Neural cell (in vitro differentiated cells): ENCODE measurements at regions not wholly inside any gene's neighbourhood (a gene's known extent, or its start where the extent isn't known, plus 50 kb on each side); places are given as distances from the start of the nearest gene placed in this dataset.

Source experiments
- H2AFZ ChIP-seq: fragments of 200-600, 300-800 bp; sonication (generic), shearing (Covaris generic); 2 replicates; pipeline ENCODE4 v1.6.0; 2014; ENCODE audit warnings: low read depth, mild to moderate bottlenecking, antibody characterized with exemption, low read length, moderate library complexity
- H3F3A ChIP-seq: fragments of 200-600 bp; shearing (Covaris generic); 2 replicates; pipeline ENCODE4 v1.6.1; 2016; ENCODE audit warnings: mild to moderate bottlenecking, moderate library complexity, mixed read lengths, antibody characterized with exemption, low read length; ENCODE audit not compliant: insufficient read depth, poor library complexity, severe bottlenecking
- H3K27ac ChIP-seq: fragments of 200-600, 300-800 bp; sonication (generic), shearing (Covaris generic); 2 replicates; pipeline ENCODE4 v1.5.1; 2014; ENCODE audit warnings: mild to moderate bottlenecking, low read length, moderate library complexity
- H3K27me3 ChIP-seq: fragments of 300-800, 200-600 bp; sonication (generic), shearing (Covaris generic); 2 replicates; pipeline ENCODE4 v1.6.0; 2014; ENCODE audit warnings: mild to moderate bottlenecking, low read depth, low read length, moderate library complexity; ENCODE audit not compliant: insufficient read depth
- H3K36me3 ChIP-seq: fragments of 300-800, 200-600 bp; sonication (generic), shearing (Covaris generic); 2 replicates; pipeline ENCODE4 v1.5.1; 2014; ENCODE audit warnings: mild to moderate bottlenecking, antibody characterized with exemption, low read length, moderate library complexity; ENCODE audit not compliant: insufficient read depth
- H3K4me2 ChIP-seq: fragments of 300-800, 200-600 bp; sonication (generic), shearing (Covaris generic); 2 replicates; pipeline ENCODE4 v1.6.0; 2014; ENCODE audit warnings: mild to moderate bottlenecking, low read length
- H3K4me3 ChIP-seq: fragments of 300-800, 200-600 bp; sonication (generic), shearing (Covaris generic); 2 replicates; pipeline ENCODE4 v1.5.1; 2014; ENCODE audit warnings: mild to moderate bottlenecking, low read length, moderate library complexity
- H3K79me2 ChIP-seq: fragments of 200-600 bp; shearing (Covaris generic); replicated peaks from 2 replicates; pipeline ENCODE4 v1.6.0; 2014; ENCODE audit warnings: mild to moderate bottlenecking, low read length, moderate library complexity; ENCODE audit not compliant: insufficient read depth
- H3K9ac ChIP-seq: fragments of 300-800, 200-600 bp; sonication (generic), shearing (Covaris generic); 2 replicates; pipeline ENCODE4 v1.6.1; 2016; ENCODE audit warnings: mild to moderate bottlenecking, low read length, mixed read lengths
- H3K9me2 ChIP-seq: fragments of 200-600 bp; shearing (Covaris generic); 2 replicates; pipeline ENCODE4 v1.6.1; 2016; ENCODE audit warnings: mild to moderate bottlenecking, low read length, mixed read lengths; ENCODE audit not compliant: insufficient read depth
- H3K9me3 ChIP-seq: fragments of 200-600, 300-800 bp; sonication (generic), shearing (Covaris generic); 2 replicates; pipeline ENCODE4 v1.6.1; 2016; ENCODE audit warnings: mild to moderate bottlenecking, mixed run types, low read length, moderate library complexity, mixed read lengths
- H4K20me1 ChIP-seq: fragments of 200-600 bp; shearing (Covaris generic); 2 replicates; pipeline ENCODE4 v1.6.1; 2016; ENCODE audit warnings: mild to moderate bottlenecking, mixed run types; ENCODE audit not compliant: insufficient read depth
- EP300 ChIP-seq: fragments of 450-650 bp; conservative IDR thresholded peaks from 2 replicates; pipeline ENCODE4 v1.6.1; 2014; ENCODE audit warnings: antibody characterized with exemption, mild to moderate bottlenecking, moderate library complexity; ENCODE audit not compliant: poor library complexity, severe bottlenecking
- EZH2 ChIP-seq: fragments of 200-600, 300-800 bp; shearing (Covaris generic), sonication (generic); IDR thresholded peaks from 2 replicates; pipeline ENCODE4 v1.6.1; 2014; ENCODE audit warnings: antibody characterized with exemption, low read length, borderline replicate concordance, mild to moderate bottlenecking; ENCODE audit not compliant: insufficient read depth, poor library complexity, severe bottlenecking
- POLR2AphosphoS5 ChIP-seq: IDR thresholded peaks from 2 replicates; pipeline ENCODE4 v1.6.1; 2012
- RAD21 ChIP-seq: fragments of 450-650 bp; conservative IDR thresholded peaks from 2 replicates; pipeline ENCODE4 v1.6.1; 2014; ENCODE audit warnings: antibody characterized with exemption, mild to moderate bottlenecking, moderate library complexity
- SMC3 ChIP-seq: fragments of 450-650 bp; conservative IDR thresholded peaks from 2 replicates; pipeline ENCODE4 v1.6.1; 2014; ENCODE audit warnings: antibody characterized with exemption, mild to moderate bottlenecking, moderate library complexity; ENCODE audit not compliant: poor library complexity
- TAF1 ChIP-seq: IDR thresholded peaks from 2 replicates; pipeline ENCODE4 v1.6.1; 2012; ENCODE audit warnings: low read depth
- TF ChIP-seq, protein P1 (sequence below): fragments of 450-650 bp; IDR thresholded peaks from 2 replicates; pipeline ENCODE4 v1.5.1; 2014; ENCODE audit warnings: antibody characterized with exemption, mild to moderate bottlenecking, moderate library complexity; ENCODE audit not compliant: poor library complexity, severe bottlenecking
- TF ChIP-seq, protein P2 (sequence below): IDR thresholded peaks from 2 replicates; pipeline ENCODE4 v1.6.1; 2012; ENCODE audit warnings: borderline replicate concordance

DNA sequence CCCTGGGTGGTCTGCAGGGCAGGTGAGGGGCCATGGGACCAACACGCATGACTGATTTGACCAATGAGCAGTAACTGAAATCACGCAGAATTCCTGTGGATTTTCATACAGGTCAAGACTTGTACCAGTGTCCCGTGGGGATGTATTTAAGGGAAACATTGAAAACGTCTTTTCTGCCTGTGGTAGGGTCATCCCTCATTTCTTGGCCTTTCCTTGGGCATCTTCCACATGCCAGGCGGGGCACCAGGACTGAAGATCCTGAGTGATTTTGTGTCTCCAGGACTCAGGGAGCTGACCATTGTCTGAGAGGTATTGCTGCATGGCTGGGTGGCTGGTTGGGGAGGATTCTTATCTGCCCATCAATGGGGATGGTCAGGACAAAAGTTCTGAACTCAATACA lies 289.0 kb downstream of the GLRX3 start:
- Histone ChIP-seq H4K20me1 (no peaks in the 10 kb centered on the region), H2AFZ (no peak overlapping the region), H3K27ac (no peak overlapping the region)

DNA sequence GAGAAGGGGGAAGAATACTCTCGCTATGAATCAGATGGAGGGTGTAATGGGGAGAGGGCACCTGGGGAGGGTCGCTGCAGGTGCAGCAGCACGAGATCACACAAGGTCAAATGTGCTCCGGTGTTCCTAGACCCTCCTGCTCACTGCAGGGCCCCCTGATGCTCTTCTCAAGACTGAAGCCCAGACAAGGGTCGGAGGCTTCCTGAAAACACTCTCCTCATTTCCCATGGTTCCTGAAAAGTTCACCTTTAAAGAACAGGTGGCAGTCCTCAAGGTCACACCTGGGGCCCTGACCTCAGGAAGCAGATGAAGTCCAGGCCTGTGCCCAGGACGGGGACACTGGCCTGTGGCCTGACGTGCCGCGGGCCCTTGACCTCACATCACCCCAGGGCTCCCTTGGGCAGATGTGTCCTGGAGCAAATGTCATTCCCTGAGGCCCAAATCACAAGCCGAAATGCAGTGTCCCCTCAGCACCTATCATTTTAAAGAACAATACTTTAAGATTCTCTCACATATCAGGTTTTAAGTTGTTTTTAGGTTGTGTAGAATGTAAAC lies 289.8 kb downstream of the GLRX3 start:
- H3K4me3 ChIP-seq, result no peak overlapping the region
- H3K79me2 ChIP-seq, result no peaks in the 10 kb centered on the region
- H3K9me2 ChIP-seq, result no peaks in the 10 kb centered on the region
- H3K27me3 ChIP-seq, result no peaks in the 10 kb centered on the region
- H4K20me1 ChIP-seq, result no peaks in the 10 kb centered on the region
- no peak overlapping the region for H3K4me2 ChIP-seq
- no peaks in the 10 kb centered on the region for H3K9me3 ChIP-seq
- H2AFZ ChIP-seq, result no peak overlapping the region
- no peak overlapping the region for H3K9ac ChIP-seq
- no peak overlapping the region for H3K27ac ChIP-seq
- H3K36me3 ChIP-seq, result no peaks in the 10 kb centered on the region
- no peaks in the 10 kb centered on the region for H3F3A ChIP-seq
- no peak for TF ChIP-seq SMC3
- TF ChIP-seq, protein P1, sequence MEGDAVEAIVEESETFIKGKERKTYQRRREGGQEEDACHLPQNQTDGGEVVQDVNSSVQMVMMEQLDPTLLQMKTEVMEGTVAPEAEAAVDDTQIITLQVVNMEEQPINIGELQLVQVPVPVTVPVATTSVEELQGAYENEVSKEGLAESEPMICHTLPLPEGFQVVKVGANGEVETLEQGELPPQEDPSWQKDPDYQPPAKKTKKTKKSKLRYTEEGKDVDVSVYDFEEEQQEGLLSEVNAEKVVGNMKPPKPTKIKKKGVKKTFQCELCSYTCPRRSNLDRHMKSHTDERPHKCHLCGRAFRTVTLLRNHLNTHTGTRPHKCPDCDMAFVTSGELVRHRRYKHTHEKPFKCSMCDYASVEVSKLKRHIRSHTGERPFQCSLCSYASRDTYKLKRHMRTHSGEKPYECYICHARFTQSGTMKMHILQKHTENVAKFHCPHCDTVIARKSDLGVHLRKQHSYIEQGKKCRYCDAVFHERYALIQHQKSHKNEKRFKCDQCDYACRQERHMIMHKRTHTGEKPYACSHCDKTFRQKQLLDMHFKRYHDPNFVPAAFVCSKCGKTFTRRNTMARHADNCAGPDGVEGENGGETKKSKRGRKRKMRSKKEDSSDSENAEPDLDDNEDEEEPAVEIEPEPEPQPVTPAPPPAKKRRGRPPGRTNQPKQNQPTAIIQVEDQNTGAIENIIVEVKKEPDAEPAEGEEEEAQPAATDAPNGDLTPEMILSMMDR, result no peak
- TF ChIP-seq, protein P2, sequence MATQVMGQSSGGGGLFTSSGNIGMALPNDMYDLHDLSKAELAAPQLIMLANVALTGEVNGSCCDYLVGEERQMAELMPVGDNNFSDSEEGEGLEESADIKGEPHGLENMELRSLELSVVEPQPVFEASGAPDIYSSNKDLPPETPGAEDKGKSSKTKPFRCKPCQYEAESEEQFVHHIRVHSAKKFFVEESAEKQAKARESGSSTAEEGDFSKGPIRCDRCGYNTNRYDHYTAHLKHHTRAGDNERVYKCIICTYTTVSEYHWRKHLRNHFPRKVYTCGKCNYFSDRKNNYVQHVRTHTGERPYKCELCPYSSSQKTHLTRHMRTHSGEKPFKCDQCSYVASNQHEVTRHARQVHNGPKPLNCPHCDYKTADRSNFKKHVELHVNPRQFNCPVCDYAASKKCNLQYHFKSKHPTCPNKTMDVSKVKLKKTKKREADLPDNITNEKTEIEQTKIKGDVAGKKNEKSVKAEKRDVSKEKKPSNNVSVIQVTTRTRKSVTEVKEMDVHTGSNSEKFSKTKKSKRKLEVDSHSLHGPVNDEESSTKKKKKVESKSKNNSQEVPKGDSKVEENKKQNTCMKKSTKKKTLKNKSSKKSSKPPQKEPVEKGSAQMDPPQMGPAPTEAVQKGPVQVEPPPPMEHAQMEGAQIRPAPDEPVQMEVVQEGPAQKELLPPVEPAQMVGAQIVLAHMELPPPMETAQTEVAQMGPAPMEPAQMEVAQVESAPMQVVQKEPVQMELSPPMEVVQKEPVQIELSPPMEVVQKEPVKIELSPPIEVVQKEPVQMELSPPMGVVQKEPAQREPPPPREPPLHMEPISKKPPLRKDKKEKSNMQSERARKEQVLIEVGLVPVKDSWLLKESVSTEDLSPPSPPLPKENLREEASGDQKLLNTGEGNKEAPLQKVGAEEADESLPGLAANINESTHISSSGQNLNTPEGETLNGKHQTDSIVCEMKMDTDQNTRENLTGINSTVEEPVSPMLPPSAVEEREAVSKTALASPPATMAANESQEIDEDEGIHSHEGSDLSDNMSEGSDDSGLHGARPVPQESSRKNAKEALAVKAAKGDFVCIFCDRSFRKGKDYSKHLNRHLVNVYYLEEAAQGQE, result no peak
- no peak for TF ChIP-seq POLR2AphosphoS5
- TF ChIP-seq EP300, result no peak
- no peak for TF ChIP-seq TAF1

More for the DNA sequence above, 289.0 kb downstream of the GLRX3 start:
- H3K9ac ChIP-seq, result no peak overlapping the region
- H3K79me2 ChIP-seq, result no peaks in the 10 kb centered on the region
- H3F3A ChIP-seq, result no peaks in the 10 kb centered on the region
- H3K9me2 ChIP-seq, result no peaks in the 10 kb centered on the region
- H3K27me3 ChIP-seq, result no peaks in the 10 kb centered on the region
- H3K4me2 ChIP-seq, result no peak overlapping the region
- no peaks in the 10 kb centered on the region for H3K9me3 ChIP-seq
- no peaks in the 10 kb centered on the region for H3K36me3 ChIP-seq
- TF ChIP-seq, protein P2, result no peak
- TF ChIP-seq RAD21 (no peak), SMC3 (no peak), TAF1 (no peak), POLR2AphosphoS5 (no peak), EZH2 (no peak), EP300 (no peak)
- no peak overlapping the region for H3K4me3 ChIP-seq
